Germinal center (tissue), 1 donor: ENCODE measurements at regions not wholly inside any gene's neighbourhood (a gene's known extent, or its start where the extent isn't known, plus 50 kb on each side); places are given as distances from the start of the nearest gene placed in this dataset.
"Not testable (repeated sequence)": the region's sequence is repeated elsewhere in the genome, so short reads cannot be mapped to it uniquely, and the experiment has no call there.

Source experiments
- DNase-seq: peaks from one replicate; pipeline ENCODE4 v3.0.0; 2012; ENCODE audit warnings: mixed read lengths, low spot score

DNA sequence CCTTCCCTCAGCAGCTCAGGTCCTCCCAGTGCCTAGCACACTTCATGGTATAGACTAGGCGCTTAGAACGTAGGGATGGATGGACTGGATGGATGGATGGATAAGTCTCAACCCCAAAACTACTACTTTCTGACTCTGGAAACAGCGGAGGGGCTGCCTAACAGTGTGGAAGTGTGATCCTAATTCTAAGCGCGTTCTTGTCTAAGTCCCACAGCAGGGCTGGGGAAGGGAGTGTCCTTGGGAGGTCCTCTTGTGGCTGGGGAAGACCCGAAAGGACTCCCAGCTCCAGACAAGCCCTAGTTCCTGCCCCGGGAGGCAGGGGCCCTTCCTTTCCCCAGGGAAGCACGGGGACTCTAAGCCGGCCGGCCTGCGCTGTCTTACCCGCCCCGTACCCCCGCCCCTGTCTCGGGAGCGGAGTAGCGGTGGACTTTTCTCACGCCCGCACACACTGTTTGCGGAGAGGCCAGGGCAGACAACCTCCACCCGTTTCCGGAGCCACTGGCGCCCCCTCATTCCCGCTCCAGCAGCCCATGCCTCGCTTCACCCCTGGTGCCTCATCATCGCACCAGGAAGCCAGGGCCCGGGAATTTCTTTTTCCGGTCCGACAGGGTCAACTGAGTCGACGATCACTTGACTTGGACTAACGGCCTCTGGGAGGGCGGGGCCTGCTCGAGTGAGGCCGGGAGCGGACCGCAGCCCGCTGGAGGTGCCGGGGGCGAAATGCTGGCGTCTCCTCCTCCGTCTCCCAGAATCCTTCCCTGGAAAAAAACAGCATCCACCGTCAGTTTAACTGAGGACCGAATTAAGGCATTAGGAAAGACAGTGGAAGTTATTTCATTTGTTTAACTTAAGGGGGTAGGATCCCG, 133.3 kb downstream of the TBC1D2B start:
- peak; percentile 36 for DNase-seq

DNA sequence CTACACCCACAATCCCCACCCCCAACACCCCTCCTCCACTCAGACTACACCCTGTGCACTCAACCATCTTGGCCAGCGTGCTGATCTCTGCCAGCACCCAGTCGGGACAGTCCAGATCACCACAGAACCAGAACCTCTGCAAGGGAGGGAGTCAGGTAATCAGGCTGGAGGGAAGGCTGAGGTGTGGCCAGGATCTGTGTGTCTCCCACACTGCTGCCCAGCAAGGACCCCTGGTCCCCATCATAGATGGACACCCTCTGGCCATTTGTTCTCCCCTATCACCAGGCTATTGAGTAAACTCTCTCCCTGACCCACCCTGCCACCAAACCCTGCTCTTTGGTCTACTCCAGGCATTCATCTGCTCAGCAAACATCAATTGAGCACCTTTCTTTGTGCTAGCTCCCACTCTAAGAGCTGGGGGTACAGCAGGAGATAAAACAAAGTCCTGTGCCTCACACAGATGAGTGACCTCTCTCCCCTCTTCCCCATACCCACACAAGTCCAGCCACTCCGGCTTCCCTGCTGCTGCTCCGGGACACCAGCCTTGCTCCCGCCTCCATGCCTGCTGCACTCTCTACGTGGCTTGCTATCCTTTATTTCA, 134.8 kb downstream of the TBC1D2B start:
- DNase-seq = no peak

- DNase-seq = not testable (repeated sequence)
Measured at GRCh38 chr15:77941090-77941827, 136.3 kb downstream of the TBC1D2B start.

- no peak for DNase-seq
Measured at GRCh38 chr15:77940381-77940947, 137.0 kb downstream of the TBC1D2B start.

DNA sequence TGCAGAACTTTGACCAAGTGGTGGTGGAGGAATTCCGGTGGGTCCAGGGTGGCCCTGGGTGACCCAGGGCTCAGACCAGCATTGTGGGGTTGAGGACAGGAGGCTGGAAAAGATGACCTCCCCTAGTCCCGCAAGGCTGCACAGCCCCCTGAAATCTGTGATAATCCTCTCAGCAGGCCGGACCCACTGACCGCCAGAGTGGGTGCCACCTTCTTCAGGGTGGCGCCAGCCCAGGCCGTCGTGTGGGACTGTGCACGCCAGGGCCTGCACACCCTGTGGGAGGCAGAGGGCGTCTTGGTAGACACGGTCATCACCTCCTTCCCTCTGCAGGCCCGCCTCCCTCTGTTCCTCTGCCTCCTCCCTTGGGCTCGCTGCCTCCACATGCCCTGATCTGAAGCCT, 137.7 kb downstream of the TBC1D2B start:
- no peak for DNase-seq

DNA sequence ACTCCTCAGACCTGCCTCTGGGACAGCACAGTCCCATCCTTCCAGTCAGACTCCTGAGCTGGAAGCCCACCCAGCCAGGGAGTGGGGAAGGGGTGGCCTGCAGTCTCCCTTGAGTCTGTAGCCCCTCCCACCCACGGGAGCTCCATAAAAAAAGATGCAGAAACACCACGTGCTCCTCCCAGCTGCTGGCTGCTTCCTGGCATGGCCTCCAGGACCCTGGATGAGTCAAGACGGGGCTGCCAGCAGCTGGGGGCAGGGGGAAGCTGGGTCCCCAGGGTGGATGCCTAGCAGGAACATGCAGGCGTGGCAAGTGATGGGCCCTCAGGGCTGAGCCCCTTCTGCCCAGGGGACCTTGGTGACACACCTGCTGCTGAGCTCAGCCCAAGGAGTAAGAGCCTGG, 138.5 kb downstream of the TBC1D2B start:
- not testable (repeated sequence) for DNase-seq

DNA sequence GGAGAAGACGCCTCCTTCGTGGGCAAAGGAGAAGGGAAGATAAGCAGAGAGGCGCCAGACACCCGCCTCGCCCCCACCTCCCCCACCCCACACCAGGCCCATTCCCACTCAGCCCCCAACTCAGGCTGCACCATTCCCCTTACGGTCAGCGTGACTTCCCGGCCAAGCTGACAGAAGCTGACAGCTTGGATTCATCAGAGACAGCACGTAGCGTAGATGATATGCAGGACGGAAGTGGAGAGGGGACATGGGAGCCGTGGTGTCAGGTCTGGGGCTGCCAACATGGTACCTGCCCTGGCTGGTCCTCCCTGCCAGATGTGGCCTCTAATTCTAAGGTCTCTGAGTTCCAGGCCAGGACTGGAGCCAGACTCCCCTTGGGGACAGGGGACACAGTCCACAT, 139.0 kb downstream of the TBC1D2B start:
- DNase-seq = not testable (repeated sequence)

- DNase-seq = not testable (repeated sequence)
Measured at GRCh38 chr15:77936567-77936966, 140.9 kb downstream of the TBC1D2B start.

GRCh38 chr15:77934516-77934915, 143.0 kb downstream of the TBC1D2B start:
- DNase-seq = not testable (repeated sequence)

DNA sequence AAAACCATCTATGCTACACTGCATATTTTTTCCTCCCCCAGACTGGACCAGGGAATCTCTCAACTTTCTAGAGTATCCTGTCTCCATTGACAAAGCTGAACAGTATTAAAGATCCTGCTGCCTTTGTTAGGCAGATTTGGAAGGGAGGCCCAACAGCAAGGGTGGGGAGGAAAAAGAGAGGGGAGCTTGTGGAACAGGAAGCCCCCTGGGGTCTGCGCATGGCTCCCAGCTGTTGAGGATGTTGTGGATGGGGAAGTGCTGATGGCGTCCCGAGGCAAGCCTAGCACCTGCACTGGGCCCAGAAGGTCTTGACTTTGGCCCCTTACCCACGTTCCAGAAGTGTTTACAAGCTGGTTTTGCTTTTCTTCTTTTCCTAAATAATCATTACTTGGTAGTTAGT, 146.6 kb downstream of the TBC1D2B start:
- DNase-seq = not testable (repeated sequence)

- DNase-seq = not testable (repeated sequence)
Measured at GRCh38 chr15:77930490-77930889, 147.0 kb downstream of the TBC1D2B start.

GRCh38 chr15:77926789-77927188, 150.7 kb downstream of the TBC1D2B start:
- not testable (repeated sequence) for DNase-seq

DNA sequence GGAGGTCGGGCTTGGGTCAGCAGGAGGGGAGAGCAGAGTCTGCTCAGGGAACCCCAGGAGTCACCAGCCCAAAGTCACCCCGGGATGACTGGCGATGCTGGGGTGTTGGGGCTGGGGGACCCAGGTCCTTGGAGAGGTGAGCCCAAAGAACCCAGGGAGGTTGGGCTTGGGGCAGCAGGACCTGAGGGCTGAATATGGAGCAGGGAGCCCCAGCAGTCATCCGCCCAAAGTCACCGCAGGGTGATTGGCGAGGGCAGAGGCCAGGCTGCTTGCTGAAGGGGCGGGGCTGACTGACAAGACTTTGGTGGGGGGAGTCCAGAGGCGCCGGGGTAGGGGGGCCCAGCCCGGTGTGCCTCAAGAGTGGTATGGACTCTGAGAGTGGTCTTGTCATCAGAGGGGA, 151.2 kb downstream of the TBC1D2B start:
- not testable (repeated sequence) for DNase-seq

DNA sequence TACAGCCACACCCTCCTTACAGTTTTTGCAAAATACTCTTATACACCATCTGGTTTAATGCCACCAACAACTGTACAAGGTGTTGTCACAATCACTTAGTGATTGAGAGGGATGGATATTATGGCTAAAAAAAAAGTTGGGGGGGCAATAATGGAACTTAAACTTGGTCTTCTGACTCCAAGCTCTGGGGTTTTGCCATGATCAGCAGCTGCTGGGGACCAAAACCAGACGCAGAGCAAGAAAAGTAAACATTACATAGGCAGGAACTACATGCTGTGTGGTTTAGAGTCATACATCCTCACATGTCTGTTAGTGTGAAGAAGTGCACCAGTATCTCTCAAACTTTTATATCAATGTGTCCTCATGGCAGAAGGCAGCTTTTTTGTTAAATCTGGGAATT, 152.4 kb downstream of the TBC1D2B start:
- DNase-seq = not testable (repeated sequence)

GRCh38 chr15:77921664-77922063, 155.8 kb downstream of the TBC1D2B start:
- DNase-seq = no peak

GRCh38 chr15:77916966-77917635, 160.4 kb downstream of the TBC1D2B start:
- DNase-seq = not testable (repeated sequence)

DNA sequence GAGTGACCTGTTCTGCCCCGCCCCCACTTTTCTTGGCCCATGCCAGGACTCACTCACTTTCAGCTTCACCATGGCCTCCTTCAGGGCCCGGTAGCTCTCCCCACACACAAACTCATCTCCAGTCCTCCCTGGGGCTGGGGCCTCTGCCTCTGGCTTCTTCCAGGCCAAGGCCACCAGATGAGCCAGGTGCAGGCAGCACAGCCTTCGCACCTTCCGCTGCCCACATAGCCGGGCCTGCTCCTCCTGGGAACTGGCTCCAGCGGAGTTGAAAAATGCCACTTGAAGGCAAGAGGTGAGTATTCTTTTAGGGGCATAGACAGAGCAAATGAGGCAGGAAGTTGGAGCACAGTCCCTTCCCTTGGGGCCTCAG, 161.6 kb downstream of the TBC1D2B start:
- not testable (repeated sequence) for DNase-seq

GRCh38 chr15:77915261-77915960, 162.1 kb downstream of the TBC1D2B start:
- no peak for DNase-seq

- not testable (repeated sequence) for DNase-seq
Measured at GRCh38 chr15:77914531-77914930, 163.0 kb downstream of the TBC1D2B start.

DNA sequence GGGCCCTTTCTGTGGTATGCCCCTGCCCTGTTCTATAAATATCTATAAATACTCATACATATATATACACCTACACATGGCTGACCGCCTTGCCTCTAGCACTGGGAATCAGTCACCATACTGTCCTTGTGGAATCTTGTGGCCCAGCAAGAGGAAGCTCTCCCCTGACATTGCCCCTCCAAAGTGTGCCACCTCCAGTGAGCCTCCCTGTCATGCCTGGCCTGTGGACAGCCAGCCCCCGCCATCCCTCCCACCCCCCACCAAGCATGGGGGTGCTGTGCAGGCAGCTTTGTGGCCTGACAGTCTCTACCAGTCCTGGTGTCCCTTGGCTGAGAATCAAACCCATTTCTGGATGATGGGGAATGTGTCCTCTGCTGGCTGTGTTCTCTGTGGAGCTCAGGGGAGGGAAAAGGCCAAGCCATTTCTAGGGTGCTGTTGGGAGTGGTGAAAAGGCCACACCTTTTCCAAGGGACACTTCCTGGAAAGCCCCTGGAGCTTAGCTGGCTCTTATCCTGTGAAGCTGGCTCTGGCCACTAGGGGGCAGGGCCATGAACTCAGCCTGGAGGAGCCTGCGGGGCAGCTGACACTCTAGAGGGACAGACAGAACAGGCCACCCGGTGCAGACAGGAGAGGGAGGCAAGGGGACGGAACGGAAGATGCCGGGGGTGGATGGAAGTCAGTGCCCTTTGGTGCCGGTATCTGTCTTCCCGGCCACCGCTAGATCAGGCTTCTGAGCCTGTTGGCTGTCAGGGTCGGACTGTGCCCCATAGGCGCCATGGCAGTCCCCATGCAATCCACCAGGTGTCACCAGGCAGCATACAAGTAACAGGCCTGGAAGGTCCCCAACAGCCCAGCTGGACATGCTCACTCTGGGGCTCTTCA, 167.2 kb downstream of the TBC1D2B start:
- DNase-seq = peak; percentile 63
